Endodermal cell (in vitro differentiated cells): ENCODE measurements at regions not wholly inside any gene's neighbourhood (a gene's known extent, or its start where the extent isn't known, plus 50 kb on each side); places are given as distances from the start of the nearest gene placed in this dataset.

Experiments used
- DNase-seq: peaks from one replicate; pipeline ENCODE4 v3.0.0-alpha.2; 2017
- H3K27ac ChIP-seq: 2 replicates; pipeline ENCODE4 v1.5.1; 2013; ENCODE audit warnings: mild to moderate bottlenecking, low read depth, low read length, moderate library complexity
- H3K27me3 ChIP-seq: 2 replicates; pipeline ENCODE4 v1.6.1; 2013; ENCODE audit warnings: mild to moderate bottlenecking, low read length, moderate library complexity; ENCODE audit not compliant: insufficient read depth, control insufficient read depth, poor library complexity, severe bottlenecking
- H3K36me3 ChIP-seq: 2 replicates; pipeline ENCODE4 v1.7.0; 2013; ENCODE audit warnings: mild to moderate bottlenecking, low read length, moderate library complexity; ENCODE audit not compliant: control insufficient read depth, insufficient read depth
- H3K4me1 ChIP-seq: one replicate; pipeline ENCODE4 v1.7.0; 2013; ENCODE audit warnings: low read length; ENCODE audit not compliant: control insufficient read depth, insufficient read depth
- H3K4me3 ChIP-seq: 2 replicates; pipeline ENCODE4 v1.5.1; 2013; ENCODE audit warnings: mild to moderate bottlenecking, low read length, moderate library complexity
- H3K9ac ChIP-seq: 2 replicates; pipeline ENCODE4 v1.6.1; 2013; ENCODE audit warnings: mild to moderate bottlenecking, low read length, moderate library complexity; ENCODE audit not compliant: poor library complexity, severe bottlenecking; ENCODE audit errors: extremely low read depth
- H3K9me3 ChIP-seq: 2 replicates; pipeline ENCODE4 v1.6.1; 2013; ENCODE audit warnings: mild to moderate bottlenecking, low read length, moderate library complexity; ENCODE audit not compliant: control insufficient read depth
- H3K27ac Mint-ChIP-seq: 2 replicates; pipeline ENCODE4 v1.8.0; 2020; ENCODE audit warnings: mixed read lengths
- H3K27me3 Mint-ChIP-seq: 2 replicates; pipeline ENCODE4 v1.8.0; 2021; ENCODE audit warnings: mild to moderate bottlenecking, mixed read lengths; ENCODE audit not compliant: insufficient read depth
- H3K36me3 Mint-ChIP-seq: 2 replicates; pipeline ENCODE4 v1.8.0; 2020; ENCODE audit warnings: low read depth, mixed read lengths
- H3K4me1 Mint-ChIP-seq: 2 replicates; pipeline ENCODE4 v1.8.0; 2020; ENCODE audit warnings: mixed read lengths
- H3K4me3 Mint-ChIP-seq: 2 replicates; pipeline ENCODE4 v1.8.0; 2020; ENCODE audit warnings: mild to moderate bottlenecking, moderate library complexity, mixed read lengths
- H3K9me3 Mint-ChIP-seq: 2 replicates; pipeline ENCODE4 v1.8.0; 2020; ENCODE audit warnings: mild to moderate bottlenecking, mixed read lengths
- CTCF ChIP-seq: fragments of 200-600 bp; sonication (generic); conservative IDR thresholded peaks from 2 replicates; pipeline ENCODE4 v1.5.0; 2021; ENCODE audit warnings: antibody characterized with exemption, mild to moderate bottlenecking
- WGBS, 2 experiments: methylation state at CpG; one replicate each; pipeline versions ENCODE4 v1.1.5 to v1.1.7; 2013; ENCODE audit warnings: missing lambda C conversion rate in 2 of 2, mixed read lengths in 1 of 2; ENCODE audit not compliant: insufficient coverage in 1 of 2, insufficient read length in 1 of 2; 5-methylcytosine and 5-hydroxymethylcytosine counted together

- Mint-ChIP-seq H3K4me1 (no peaks in the 10 kb centered on the region), H3K36me3 (no peaks in the 10 kb centered on the region), H3K27ac (no peak overlapping the region), H3K9me3 (no peaks in the 10 kb centered on the region), H3K27me3 (peaks cover 18% of the 10 kb centered on the region), H3K4me3 (no peak overlapping the region)
- no peaks in the 10 kb centered on the region for H3K9me3 ChIP-seq
- no peak overlapping the region for H3K27ac ChIP-seq
- DNase-seq = peak; percentile 68
- peaks cover 15% of the 10 kb centered on the region for H3K27me3 ChIP-seq
- 23% methylated on average over 3 of the region's 3 CpGs; no CpG with 5 or more reads in 1 of the 2 experiments for WGBS, 2 experiments
- H3K4me3 ChIP-seq = no peak overlapping the region
- peak; percentile 85 for TF ChIP-seq CTCF
- no peaks in the 10 kb centered on the region for H3K4me1 ChIP-seq
- H3K36me3 ChIP-seq = no peaks in the 10 kb centered on the region
- no peak overlapping the region for H3K9ac ChIP-seq
Observed at GRCh38 chr14:21987937-21988336, 314.3 kb upstream of the OR4E1 start.

GRCh38 chr14:21985081-21985480 lies 311.5 kb upstream of the OR4E1 start:
- Mint-ChIP-seq H3K4me3 (no peak overlapping the region), H3K36me3 (no peaks in the 10 kb centered on the region), H3K4me1 (no peaks in the 10 kb centered on the region), H3K27ac (no peak overlapping the region), H3K9me3 (no peaks in the 10 kb centered on the region), H3K27me3 (peaks cover 16% of the 10 kb centered on the region)
- H3K27ac ChIP-seq = no peak overlapping the region
- peaks cover 15% of the 10 kb centered on the region for H3K27me3 ChIP-seq
- no peak for TF ChIP-seq CTCF
- no peaks in the 10 kb centered on the region for H3K4me1 ChIP-seq
- no peak overlapping the region for H3K4me3 ChIP-seq
- no peaks in the 10 kb centered on the region for H3K36me3 ChIP-seq
- H3K9me3 ChIP-seq = no peaks in the 10 kb centered on the region
- DNase-seq = no peak
- no peak overlapping the region for H3K9ac ChIP-seq
- 50 to 64% methylated on average over 2 of the region's 2 CpGs for WGBS, 2 experiments

GRCh38 chr14:21978999-21979314 lies 305.3 kb upstream of the OR4E1 start:
- Mint-ChIP-seq H3K9me3 (no peaks in the 10 kb centered on the region), H3K27me3 (peaks cover 26% of the 10 kb centered on the region), H3K27ac (no peak overlapping the region), H3K36me3 (no peaks in the 10 kb centered on the region), H3K4me1 (no peaks in the 10 kb centered on the region), H3K4me3 (no peak overlapping the region)
- H3K27me3 ChIP-seq = peaks cover 21% of the 10 kb centered on the region
- H3K36me3 ChIP-seq = no peaks in the 10 kb centered on the region
- no peak overlapping the region for H3K27ac ChIP-seq
- no peak overlapping the region for H3K9ac ChIP-seq
- no peak for TF ChIP-seq CTCF
- no peaks in the 10 kb centered on the region for H3K9me3 ChIP-seq
- 85 to 87% methylated on average over 2 to 5 of the region's 5 CpGs for WGBS, 2 experiments
- DNase-seq = no peak
- no peak overlapping the region for H3K4me3 ChIP-seq
- H3K4me1 ChIP-seq = no peaks in the 10 kb centered on the region
